GM12878 (cell line): ENCODE measurements at regions not wholly inside any gene's neighbourhood (a gene's known extent, or its start where the extent isn't known, plus 50 kb on each side); places are given as distances from the start of the nearest gene placed in this dataset.

Experiments used
- ATAC-seq: fragments of 200-7000 bp; cut with Tn5 transposase; 3 replicates; pipeline ENCODE4 v1.9.1; 2020; ENCODE audit warnings: mild to moderate bottlenecking, moderate library complexity
- BruUV-seq: library from RNA; stranded (reverse); fragments of 400-500 nt; replicated peaks from 2 replicates; lab custom pipeline; 2021; lab: Mats Ljungman, UMichigan
- CTCF ChIA-PET: fragments of 300-600 bp; sonication (Branson Sonifier 250); formaldehyde crosslinking; extraction: SDS; loops from one replicate; lab custom pipeline; 2021; ENCODE audit warnings: inconsistent platforms; lab: Yijun Ruan, JAX
- POLR2A ChIA-PET: fragments of 350-600 bp; formaldehyde crosslinking; extraction: SDS; loops from one replicate; lab custom pipeline; 2021; ENCODE audit warnings: inconsistent platforms; lab: Charles Lee
- RAD21 ChIA-PET: fragments of 300-600 bp; sonication (Branson Sonifier 250); formaldehyde crosslinking; loops from one replicate; lab custom pipeline; 2023; ENCODE audit warnings: antibody characterized with exemption; ENCODE audit not compliant: unreplicated experiment; lab: Charles Lee
- SMC1A ChIA-PET: fragments of 300-600 bp; sonication (Branson Sonifier 250); formaldehyde crosslinking; loops from one replicate; lab custom pipeline; 2023; ENCODE audit not compliant: unreplicated experiment, uncharacterized antibody; lab: Charles Lee
- DNase-seq: peaks from one replicate; pipeline ENCODE4 v3.0.0-alpha.2; 2011; ENCODE audit warnings: low read depth, low spot score
- FAIRE-seq: peaks from 3 replicates; lab custom pipeline; 2011; peaks lifted over from hg19 to GRCh38; lab: Jason Lieb, UNC
- H2AFZ ChIP-seq: 2 replicates; pipeline ENCODE4 v1.6.0; 2011; ENCODE audit warnings: low read depth, low read length, control low read depth; ENCODE audit not compliant: control insufficient read depth
- H3K27ac ChIP-seq: 2 replicates; pipeline ENCODE4 v1.5.1; 2011; ENCODE audit warnings: control low read depth; ENCODE audit not compliant: control insufficient read depth, insufficient read depth
- H3K27me3 ChIP-seq, 2 experiments: replicated peaks in 1 of 2; 2 replicates each; pipeline versions ENCODE4 v1.6.0 to v1.6.1; 2011; ENCODE audit warnings: low read length in 1 of 2; ENCODE audit not compliant: control insufficient read depth in 2 of 2, insufficient read depth in 2 of 2
- H3K36me3 ChIP-seq, 2 experiments: 2 replicates each; pipeline ENCODE4 v1.5.1; 2011; ENCODE audit warnings: low read length in 1 of 2; ENCODE audit not compliant: control insufficient read depth in 2 of 2, insufficient read depth in 2 of 2
- H3K4me1 ChIP-seq: 2 replicates; pipeline ENCODE4 v1.6.1; 2011; ENCODE audit warnings: mild to moderate bottlenecking, low read length, moderate library complexity, mixed read lengths; ENCODE audit not compliant: control insufficient read depth, insufficient read depth
- H3K4me2 ChIP-seq: 2 replicates; pipeline ENCODE4 v1.6.0; 2011; ENCODE audit warnings: control low read depth; ENCODE audit not compliant: control insufficient read depth, insufficient read depth
- H3K4me3 ChIP-seq: fragments of 200-600 bp; sonication (generic); 2 replicates; pipeline ENCODE4 v1.5.1; 2016
- H3K79me2 ChIP-seq: 2 replicates; pipeline ENCODE4 v1.6.0; 2011; ENCODE audit warnings: low read length; ENCODE audit not compliant: control insufficient read depth, insufficient read depth
- H3K9ac ChIP-seq: 2 replicates; pipeline ENCODE4 v1.8.0; 2011; ENCODE audit warnings: low read length, control low read depth, mixed read lengths; ENCODE audit not compliant: control insufficient read depth, insufficient read depth
- H3K9me3 ChIP-seq: replicated peaks from 3 replicates; pipeline ENCODE4 v1.5.1; 2011; ENCODE audit warnings: mild to moderate bottlenecking, low read length; ENCODE audit not compliant: control insufficient read depth, insufficient read depth
- H4K20me1 ChIP-seq: 2 replicates; pipeline ENCODE4 v1.6.0; 2011; ENCODE audit not compliant: control insufficient read depth, insufficient read depth
- BCL11A ChIP-seq: IDR thresholded peaks from 2 replicates; pipeline ENCODE4 v1.6.1; 2011; ENCODE audit warnings: low read depth, low read length
- BHLHE40 ChIP-seq, 2 experiments: fragments of 450-650 bp in 1 of 2; IDR thresholded peaks; 2 replicates each; pipeline ENCODE4 v1.6.1; 2011 to 2017; ENCODE audit warnings: low read depth in 2 of 2, borderline replicate concordance in 1 of 2, improper control_type of control experiment in 1 of 2, low read length in 1 of 2, mild to moderate bottlenecking in 1 of 2
- BMI1 ChIP-seq: fragments of 450-650 bp; IDR thresholded peaks from 2 replicates; pipeline ENCODE4 v1.6.1; 2016; ENCODE audit warnings: mild to moderate bottlenecking, moderate library complexity, borderline replicate concordance
- CBX3 ChIP-seq: fragments of 200-600 bp; sonication (generic); IDR thresholded peaks from 2 replicates; pipeline ENCODE4 v1.6.1; 2016; ENCODE audit warnings: low read depth, borderline replicate concordance
- CHD1 ChIP-seq: IDR thresholded peaks from 2 replicates; pipeline ENCODE4 v1.6.1; 2012; ENCODE audit warnings: low read depth, low read length, improper control_type of control experiment
- EGR1 ChIP-seq, 2 experiments: IDR thresholded peaks; 1 replicate in 1 of 2; 2 replicates in 1 of 2; pipeline ENCODE4 v1.6.1; 2011 to 2012; ENCODE audit warnings: low read depth in 2 of 2, low read length in 2 of 2, borderline replicate concordance in 1 of 2, mild to moderate bottlenecking in 1 of 2, moderate library complexity in 1 of 2
- JUNB ChIP-seq: IDR thresholded peaks from 2 replicates; pipeline ENCODE4 v1.6.1; 2016; ENCODE audit warnings: antibody characterized with exemption, mild to moderate bottlenecking
- MTA3 ChIP-seq: IDR thresholded peaks from 2 replicates; pipeline ENCODE4 v1.6.1; 2012; ENCODE audit warnings: low read length, inconsistent platforms, borderline replicate concordance
- MYB ChIP-seq: fragments of 150-350 bp; IDR thresholded peaks from 2 replicates; pipeline ENCODE4 v1.6.1; 2014; ENCODE audit warnings: mild to moderate bottlenecking, low read depth, low read length, borderline replicate concordance
- NR2C1 ChIP-seq: fragments of 450-650 bp; IDR thresholded peaks from 2 replicates; pipeline ENCODE4 v1.6.1; 2017; ENCODE audit warnings: antibody characterized with exemption, mild to moderate bottlenecking, moderate library complexity
- PML ChIP-seq: IDR thresholded peaks from 2 replicates; pipeline ENCODE4 v1.6.1; 2012; ENCODE audit warnings: low read length, inconsistent platforms
- POLR2AphosphoS2 ChIP-seq: IDR thresholded peaks from 2 replicates; pipeline ENCODE4 v1.6.1; 2011; ENCODE audit warnings: low read depth, mild to moderate bottlenecking, low read length, improper control_type of control experiment, moderate library complexity
- RB1 ChIP-seq: fragments of 450-650 bp; formaldehyde crosslinking; IDR thresholded peaks from 2 replicates; pipeline ENCODE4 v1.6.1; 2017; ENCODE audit warnings: mild to moderate bottlenecking, borderline replicate concordance
- RBBP5 ChIP-seq: fragments of 200-600 bp; sonication (generic); conservative IDR thresholded peaks from 2 replicates; pipeline ENCODE4 v1.6.1; 2016
- RELA ChIP-seq: fragments of 450-650 bp; IDR thresholded peaks from 2 replicates; pipeline ENCODE4 v1.8.0; 2014; ENCODE audit warnings: borderline replicate concordance; ENCODE audit not compliant: partially characterized antibody
- SKIL ChIP-seq: fragments of 450-650 bp; IDR thresholded peaks from 2 replicates; pipeline ENCODE4 v1.6.1; 2017; ENCODE audit warnings: mild to moderate bottlenecking, low read depth, inconsistent platforms; ENCODE audit not compliant: poor library complexity, severe bottlenecking
- SMAD5 ChIP-seq: IDR thresholded peaks from 2 replicates; pipeline ENCODE4 v1.6.1; 2016; ENCODE audit warnings: antibody characterized with exemption, low read depth
- SRF ChIP-seq, 2 experiments: IDR thresholded peaks; 2 replicates each; pipeline ENCODE4 v1.6.1; 2011; ENCODE audit warnings: low read depth in 2 of 2, low read length in 2 of 2, mild to moderate bottlenecking in 1 of 2, moderate library complexity in 1 of 2
- SUPT20H ChIP-seq: IDR thresholded peaks from 2 replicates; pipeline ENCODE4 v1.6.1; 2011; ENCODE audit warnings: low read depth, mild to moderate bottlenecking, low read length, moderate library complexity, borderline replicate concordance; ENCODE audit not compliant: control insufficient read depth
- WRNIP1 ChIP-seq: IDR thresholded peaks from 2 replicates; pipeline ENCODE4 v1.6.1; 2011; ENCODE audit warnings: low read depth, low read length, improper control_type of control experiment, borderline replicate concordance
- ZBED1 ChIP-seq: IDR thresholded peaks from 2 replicates; pipeline ENCODE4 v1.6.1; 2016; ENCODE audit warnings: borderline replicate concordance
- WGBS: methylation state at CpG from one replicate; pipeline ENCODE4 v1.1.6; 2016; ENCODE audit warnings: low lambda C conversion rate; ENCODE audit not compliant: insufficient replicate concordance, insufficient coverage; ENCODE audit errors: missing lambda C conversion rate; 5-methylcytosine and 5-hydroxymethylcytosine counted together
- in situ Hi-C: fragments of 300-500 bp; cut with MboI; formaldehyde crosslinking; loops from 9 replicates; pipeline ENCODE4 v1.14.3; 2018; ENCODE audit warnings: mixed read lengths
- intact Hi-C: fragments of 100-400 bp; cut with micrococcal nuclease; formaldehyde crosslinking; loops from one replicate; pipeline ENCODE4 v1.14.2; 2022; ENCODE audit not compliant: unreplicated experiment
- TF ChIP-seq, protein P1 (sequence below): fragments of 450-650 bp; IDR thresholded peaks from 2 replicates; pipeline ENCODE4 v1.6.1; 2016; ENCODE audit warnings: mild to moderate bottlenecking

GRCh38 chr9:129413537-129414376, 207.1 kb downstream of the C9orf50 start:
- ChIA-PET CTCF (no interaction called here), POLR2A (interaction anchor here (1.0 to 1.2 kb wide), 2 partner anchors 46 to 184 kb away, joined by 3 read pairs; no protein-coding TSS in a partner anchor)
- TF ChIP-seq BCL11A (no peak), BHLHE40 (IDR thresholded peaks at IDR 0.05; ENCODE audit: borderline replicate concordance in 1 of 2, low read depth in 2 of 2, low read length in 1 of 2) (peak; percentile 91 to 97), MYB (0 out of 2 replicates have a peak, but pooled peaks have one; percentile 16), SUPT20H (no peak), MTA3 (no peak), RELA (peak; percentile 84), PML (no peak; the same call in 1 of the 2 replicates), CHD1 (no peak), SKIL (no peak), NR2C1 (peak; percentile 46), SMAD5 (no peak), POLR2AphosphoS2 (peak; percentile 67; the same call in 1 of the 2 replicates), CBX3 (no peak), BMI1 (peak; percentile 98), ZBED1 (no peak), WRNIP1 (no peak), EGR1 (IDR thresholded peaks at IDR 0.05; ENCODE audit: borderline replicate concordance in 1 of 2, low read depth in 2 of 2, low read length in 2 of 2) (peak in 1 of 2 experiments; percentile 76; a peak in 1 of 3 replicates), JUNB (no peak), SRF (IDR thresholded peaks at IDR 0.05; ENCODE audit: low read depth in 2 of 2, low read length in 2 of 2) (0 out of 4 replicates have a peak, but pooled peaks of 1 of the 2 experiments have one; percentile 48), RB1 (peak; percentile 63; the same call in 1 of the 2 replicates), RBBP5 (no peak)
- TF ChIP-seq, protein P1, sequence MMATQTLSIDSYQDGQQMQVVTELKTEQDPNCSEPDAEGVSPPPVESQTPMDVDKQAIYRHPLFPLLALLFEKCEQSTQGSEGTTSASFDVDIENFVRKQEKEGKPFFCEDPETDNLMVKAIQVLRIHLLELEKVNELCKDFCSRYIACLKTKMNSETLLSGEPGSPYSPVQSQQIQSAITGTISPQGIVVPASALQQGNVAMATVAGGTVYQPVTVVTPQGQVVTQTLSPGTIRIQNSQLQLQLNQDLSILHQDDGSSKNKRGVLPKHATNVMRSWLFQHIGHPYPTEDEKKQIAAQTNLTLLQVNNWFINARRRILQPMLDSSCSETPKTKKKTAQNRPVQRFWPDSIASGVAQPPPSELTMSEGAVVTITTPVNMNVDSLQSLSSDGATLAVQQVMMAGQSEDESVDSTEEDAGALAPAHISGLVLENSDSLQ = peak; percentile 38; the same call in 1 of the 2 replicates

More at GRCh38 chr9:129413537-129414376, 207.1 kb downstream of the C9orf50 start:
- DNase-seq (peak; percentile 58), FAIRE-seq (peak; percentile 93), ATAC-seq (peak; percentile 94)
- Histone ChIP-seq H3K36me3 (no peaks in the 10 kb centered on the region), H3K27me3 (no peaks in the 10 kb centered on the region), H3K4me1 (peaks cover 12% of the 10 kb centered on the region), H4K20me1 (no peaks in the 10 kb centered on the region), H3K9me3 (no peaks in the 10 kb centered on the region; the same call in 2 of the 3 replicates), H3K9ac (peak overlapping the region; percentile 93), H2AFZ (peak overlapping the region; percentile 89), H3K4me3 (peak overlapping the region; percentile 84), H3K27ac (peak overlapping the region; percentile 94), H3K4me2 (peak overlapping the region; percentile 99), H3K79me2 (no peaks in the 10 kb centered on the region)
- intact Hi-C loops (no loop called here), in situ Hi-C loops (no loop called here)
- BruUV-seq = no TSS peak
- SMC1A ChIA-PET = interaction anchor here (1.3 to 1.7 kb wide), 2 partner anchors 45 to 210 kb away, joined by 3 read pairs; no protein-coding TSS in a partner anchor
- under 1% methylated on average over 67 of the region's 84 CpGs for WGBS
- RAD21 ChIA-PET = interaction anchor here (1.3 to 1.5 kb wide), 2 partner anchors 46 to 239 kb away, joined by 5 to 7 read pairs; no protein-coding TSS in a partner anchor
